GM12875 (cell line): ENCODE measurements at regions not wholly inside any gene's neighbourhood (a gene's known extent, or its start where the extent isn't known, plus 50 kb on each side); places are given as distances from the start of the nearest gene placed in this dataset.

Experiments used
- H3K4me3 ChIP-seq: one replicate; pipeline ENCODE4 v1.5.1; 2011; ENCODE audit warnings: low read depth, low read length, control low read depth
- TF ChIP-seq, protein P1 (sequence below): IDR thresholded peaks from 2 replicates; pipeline ENCODE4 v1.5.1; 2011; ENCODE audit warnings: low read depth, mild to moderate bottlenecking, control low read depth, inconsistent platforms, low read length, moderate library complexity, borderline replicate concordance; ENCODE audit not compliant: insufficient read depth

DNA sequence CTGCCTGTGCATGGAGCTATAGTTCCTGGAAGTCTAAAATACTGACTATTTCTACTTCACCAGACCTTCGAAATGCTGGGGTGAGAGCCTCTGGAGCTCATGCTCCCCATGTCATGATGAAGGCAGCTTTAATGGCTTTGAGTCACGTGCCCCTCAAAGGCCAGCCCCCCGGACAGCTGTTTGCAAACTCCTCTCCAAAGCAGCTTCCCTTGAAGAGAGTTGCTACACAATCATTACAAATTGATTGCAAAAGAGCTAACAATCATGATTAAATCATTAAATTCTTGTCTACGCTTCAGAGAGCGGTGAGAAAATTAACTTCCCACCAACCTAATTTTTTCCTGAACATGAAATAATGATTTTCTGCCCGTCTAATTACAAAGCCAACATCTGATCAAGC lies 134.8 kb upstream of the IRX6 start:
- H3K4me3 ChIP-seq, result no peak overlapping the region
- TF ChIP-seq, protein P1, sequence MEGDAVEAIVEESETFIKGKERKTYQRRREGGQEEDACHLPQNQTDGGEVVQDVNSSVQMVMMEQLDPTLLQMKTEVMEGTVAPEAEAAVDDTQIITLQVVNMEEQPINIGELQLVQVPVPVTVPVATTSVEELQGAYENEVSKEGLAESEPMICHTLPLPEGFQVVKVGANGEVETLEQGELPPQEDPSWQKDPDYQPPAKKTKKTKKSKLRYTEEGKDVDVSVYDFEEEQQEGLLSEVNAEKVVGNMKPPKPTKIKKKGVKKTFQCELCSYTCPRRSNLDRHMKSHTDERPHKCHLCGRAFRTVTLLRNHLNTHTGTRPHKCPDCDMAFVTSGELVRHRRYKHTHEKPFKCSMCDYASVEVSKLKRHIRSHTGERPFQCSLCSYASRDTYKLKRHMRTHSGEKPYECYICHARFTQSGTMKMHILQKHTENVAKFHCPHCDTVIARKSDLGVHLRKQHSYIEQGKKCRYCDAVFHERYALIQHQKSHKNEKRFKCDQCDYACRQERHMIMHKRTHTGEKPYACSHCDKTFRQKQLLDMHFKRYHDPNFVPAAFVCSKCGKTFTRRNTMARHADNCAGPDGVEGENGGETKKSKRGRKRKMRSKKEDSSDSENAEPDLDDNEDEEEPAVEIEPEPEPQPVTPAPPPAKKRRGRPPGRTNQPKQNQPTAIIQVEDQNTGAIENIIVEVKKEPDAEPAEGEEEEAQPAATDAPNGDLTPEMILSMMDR, result no peak

DNA sequence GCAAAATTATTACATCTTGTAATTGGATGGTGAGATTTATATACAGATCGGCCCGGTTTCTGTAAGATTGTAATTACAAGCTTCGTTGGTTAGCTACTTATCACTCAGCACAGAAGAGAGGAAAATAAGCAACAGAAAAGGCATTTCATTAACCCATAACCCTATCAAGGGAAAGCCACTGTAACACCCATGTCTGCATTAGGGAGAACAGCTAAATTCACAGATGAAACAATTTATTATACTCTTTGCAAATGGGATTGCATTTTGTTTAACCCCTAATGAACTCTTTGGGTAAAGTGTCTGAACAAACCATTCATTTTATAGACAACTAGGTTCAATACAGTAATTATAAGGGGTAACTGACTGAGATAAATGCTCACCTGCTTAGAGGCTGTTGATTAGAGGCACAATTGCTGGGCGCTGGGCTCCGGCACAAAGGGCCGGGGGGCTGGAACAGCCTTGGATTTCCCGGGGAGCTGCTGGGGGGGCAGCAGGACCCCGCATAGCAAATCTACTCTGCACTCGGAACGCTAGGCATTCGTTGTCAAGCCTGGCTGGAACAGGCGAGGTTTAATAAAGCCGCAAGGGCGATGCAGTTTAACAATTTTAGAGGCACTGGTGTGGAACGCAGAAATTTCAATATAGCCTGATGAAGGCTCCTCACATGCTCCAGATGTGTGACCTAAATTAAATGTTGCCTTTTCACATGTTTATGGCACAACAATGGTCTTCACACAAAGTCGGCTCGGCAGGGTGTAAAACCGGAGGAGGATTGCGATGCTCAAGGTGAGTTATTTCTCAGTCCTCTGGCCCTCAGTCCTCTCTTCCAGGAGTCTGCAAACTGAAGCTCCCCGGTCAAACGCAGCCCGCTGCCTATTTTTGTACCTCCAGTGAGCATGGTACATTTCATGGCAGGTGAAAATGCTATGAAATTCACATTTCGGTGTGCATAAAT lies 134.0 kb upstream of the IRX6 start:
- H3K4me3 ChIP-seq, result no peak overlapping the region
- TF ChIP-seq, protein P1, result no peak

DNA sequence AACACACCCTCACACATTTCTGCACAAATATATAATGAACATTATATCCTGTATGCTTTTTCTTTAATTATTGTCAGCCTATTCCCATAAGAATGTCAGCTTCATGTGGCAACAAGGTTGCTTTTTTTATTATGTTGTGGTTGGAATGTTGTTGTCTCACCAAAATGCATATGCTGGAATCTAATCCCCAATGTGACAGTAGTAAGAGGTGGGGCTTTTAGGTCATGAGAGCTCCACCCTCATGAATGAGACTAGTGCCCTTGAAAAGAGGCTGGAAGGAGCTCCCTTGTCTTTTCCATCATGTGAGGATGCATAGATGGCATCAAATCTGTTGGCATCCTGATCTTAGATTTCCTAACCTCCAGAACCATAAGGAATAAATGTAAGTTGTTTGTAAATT lies 131.3 kb upstream of the IRX6 start:
- TF ChIP-seq, protein P1, result no peak

DNA sequence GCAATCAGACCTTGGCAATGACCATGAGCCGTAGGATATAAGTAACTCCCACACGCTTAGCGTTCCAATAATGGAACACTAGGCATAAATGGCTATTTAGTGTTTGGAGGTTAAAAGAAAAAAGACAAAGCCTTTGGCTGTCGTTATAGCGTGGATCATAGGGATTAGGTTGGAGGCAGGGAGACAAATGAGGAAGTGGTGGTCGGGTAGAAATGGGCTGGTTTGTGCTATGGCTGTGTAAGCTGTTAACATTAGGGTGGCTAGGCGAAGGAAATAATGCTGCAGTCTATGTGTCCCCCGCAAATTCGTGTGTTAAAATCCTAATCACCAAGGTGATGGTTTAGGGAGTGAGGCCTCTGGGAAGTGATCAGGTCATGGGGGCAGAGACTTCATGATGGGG lies 120.4 kb upstream of the IRX6 start:
- TF ChIP-seq, protein P1, result no peak
- no peak overlapping the region for H3K4me3 ChIP-seq

More for the DNA sequence above, 131.3 kb upstream of the IRX6 start:
- H3K4me3 ChIP-seq, result no peak overlapping the region

DNA sequence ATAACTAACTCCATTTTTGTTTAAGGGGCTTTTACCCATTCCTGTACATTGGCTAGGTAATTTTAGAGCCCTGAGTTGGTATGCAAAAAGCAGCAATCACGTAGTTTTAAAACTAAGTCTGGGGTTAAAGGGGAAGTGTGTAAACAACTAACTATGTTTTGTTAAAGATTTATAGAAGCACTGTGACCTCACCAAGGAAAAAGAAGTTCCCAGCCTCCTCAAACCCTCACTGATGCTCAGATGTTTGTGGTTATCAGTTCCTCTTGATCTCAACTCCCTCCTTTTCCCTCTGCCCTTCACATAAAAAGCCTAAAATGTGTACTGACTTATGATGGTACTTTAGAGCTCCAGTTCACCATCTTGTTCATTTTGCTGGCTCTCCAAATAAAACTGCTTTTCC lies 119.9 kb upstream of the IRX6 start:
- TF ChIP-seq, protein P1, result no peak

DNA sequence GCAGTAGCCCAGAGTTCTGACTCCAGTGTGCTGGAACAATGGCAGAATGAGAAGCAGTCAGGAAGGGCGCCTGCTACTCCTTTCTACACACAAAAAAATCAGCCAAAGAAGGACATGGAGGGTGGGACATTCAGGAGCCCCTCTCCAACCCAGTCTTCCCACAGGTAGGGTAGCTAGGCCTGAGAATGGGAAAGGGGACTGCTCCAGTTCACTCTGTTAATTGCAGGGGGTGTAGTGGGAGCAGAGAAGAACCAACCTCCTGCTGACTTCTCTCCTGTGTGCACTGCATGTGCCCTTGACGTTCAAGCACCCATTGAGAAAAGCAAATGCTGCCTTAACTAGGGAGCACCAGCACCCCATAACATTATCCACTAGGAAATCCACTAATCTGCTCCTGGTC lies 119.1 kb upstream of the IRX6 start:
- TF ChIP-seq, protein P1, result no peak
- H3K4me3 ChIP-seq, result no peak overlapping the region

More for the DNA sequence above, 119.9 kb upstream of the IRX6 start:
- no peak overlapping the region for H3K4me3 ChIP-seq
